NCI-H2196 (cell line): ENCODE measurements at regions not wholly inside any gene's neighbourhood (a gene's known extent, or its start where the extent isn't known, plus 50 kb on each side); places are given as distances from the start of the nearest gene placed in this dataset.
A peak's percentile ranks its signal among the peaks of the same experiment; 100 is the strongest.

Experiments
- DNase-seq: peaks from one replicate; lab custom pipeline; 2025; ENCODE audit not compliant: unreplicated experiment; lab: John Stamatoyannopoulos, UW

GRCh38 chr2:12303181-12304030 is 413.3 kb upstream of the TRIB2 start:
- peak; percentile 16 for DNase-seq

GRCh38 chr2:12304564-12305171 is 412.1 kb upstream of the TRIB2 start:
- DNase-seq, result peak; percentile 37

- DNase-seq, result no peak
Observed at GRCh38 chr2:12305931-12306330, 410.8 kb upstream of the TRIB2 start.

GRCh38 chr2:12310399-12310798 is 406.3 kb upstream of the TRIB2 start:
- DNase-seq, result no peak

GRCh38 chr2:12313445-12314126 is 403.1 kb upstream of the TRIB2 start:
- no peak for DNase-seq

- DNase-seq, result no peak
Observed at GRCh38 chr2:12314127-12314760, 402.5 kb upstream of the TRIB2 start.

GRCh38 chr2:12315224-12315623 is 401.5 kb upstream of the TRIB2 start:
- DNase-seq, result no peak

GRCh38 chr2:12316476-12316875 is 400.3 kb upstream of the TRIB2 start:
- DNase-seq, result no peak

- DNase-seq, result no peak
Observed at GRCh38 chr2:12317286-12317685, 399.4 kb upstream of the TRIB2 start.

- DNase-seq, result no peak
Observed at GRCh38 chr2:12317814-12318426, 398.8 kb upstream of the TRIB2 start.

- DNase-seq, result no peak
Observed at GRCh38 chr2:12318427-12319057, 398.2 kb upstream of the TRIB2 start.

GRCh38 chr2:12320027-12320734 is 396.6 kb upstream of the TRIB2 start:
- no peak for DNase-seq

GRCh38 chr2:12320991-12321641 is 395.6 kb upstream of the TRIB2 start:
- no peak for DNase-seq

- DNase-seq, result no peak
Observed at GRCh38 chr2:12321886-12322285, 394.9 kb upstream of the TRIB2 start.

- DNase-seq, result no peak
Observed at GRCh38 chr2:12325806-12326205, 390.9 kb upstream of the TRIB2 start.

GRCh38 chr2:12326449-12327190 is 390.1 kb upstream of the TRIB2 start:
- no peak for DNase-seq

- no peak for DNase-seq
Observed at GRCh38 chr2:12330916-12331315, 385.8 kb upstream of the TRIB2 start.

- DNase-seq, result no peak
Observed at GRCh38 chr2:12331698-12332097, 385.0 kb upstream of the TRIB2 start.

GRCh38 chr2:12333293-12333692 is 383.4 kb upstream of the TRIB2 start:
- no peak for DNase-seq
